ENCODE measurements at regions not wholly inside any gene's neighbourhood (a gene's known extent, or its start where the extent isn't known, plus 50 kb on each side); places are given as distances from the start of the nearest gene placed in this dataset.

DNA sequence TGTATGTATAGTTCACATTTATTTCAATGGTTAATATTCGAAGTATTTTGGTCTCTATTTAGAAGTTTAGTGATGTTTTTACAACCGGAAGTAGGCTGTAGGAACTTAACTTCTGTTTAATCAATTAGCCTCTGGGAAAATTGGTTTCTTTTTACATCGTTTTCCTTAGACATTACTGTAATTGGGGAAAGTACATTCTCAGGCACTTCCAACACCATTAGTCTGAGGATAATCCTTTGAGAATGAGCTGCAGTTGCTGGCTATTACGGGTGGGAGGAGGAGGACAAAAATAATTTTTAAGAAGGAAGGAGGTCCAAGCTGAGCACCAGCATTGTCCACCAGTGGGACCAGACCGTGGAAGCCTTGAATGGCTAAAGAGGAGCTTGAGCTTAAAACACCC is 70.4 kb upstream of the ST3GAL5 start:
- Histone ChIP-seq H3K27ac (no peak overlapping the region), H3K9me3 (no peaks in the 10 kb centered on the region), H3K4me1 (peaks cover 4% of the 10 kb centered on the region), H3K27me3 (no peaks in the 10 kb centered on the region), H3K4me3 (no peak overlapping the region), H3K36me3 (no peaks in the 10 kb centered on the region)
- TF ChIP-seq, protein P1, sequence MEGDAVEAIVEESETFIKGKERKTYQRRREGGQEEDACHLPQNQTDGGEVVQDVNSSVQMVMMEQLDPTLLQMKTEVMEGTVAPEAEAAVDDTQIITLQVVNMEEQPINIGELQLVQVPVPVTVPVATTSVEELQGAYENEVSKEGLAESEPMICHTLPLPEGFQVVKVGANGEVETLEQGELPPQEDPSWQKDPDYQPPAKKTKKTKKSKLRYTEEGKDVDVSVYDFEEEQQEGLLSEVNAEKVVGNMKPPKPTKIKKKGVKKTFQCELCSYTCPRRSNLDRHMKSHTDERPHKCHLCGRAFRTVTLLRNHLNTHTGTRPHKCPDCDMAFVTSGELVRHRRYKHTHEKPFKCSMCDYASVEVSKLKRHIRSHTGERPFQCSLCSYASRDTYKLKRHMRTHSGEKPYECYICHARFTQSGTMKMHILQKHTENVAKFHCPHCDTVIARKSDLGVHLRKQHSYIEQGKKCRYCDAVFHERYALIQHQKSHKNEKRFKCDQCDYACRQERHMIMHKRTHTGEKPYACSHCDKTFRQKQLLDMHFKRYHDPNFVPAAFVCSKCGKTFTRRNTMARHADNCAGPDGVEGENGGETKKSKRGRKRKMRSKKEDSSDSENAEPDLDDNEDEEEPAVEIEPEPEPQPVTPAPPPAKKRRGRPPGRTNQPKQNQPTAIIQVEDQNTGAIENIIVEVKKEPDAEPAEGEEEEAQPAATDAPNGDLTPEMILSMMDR (IDR thresholded peaks at IDR 0.05): no peak
- TF ChIP-seq POLR2AphosphoS5 (IDR thresholded peaks at IDR 0.05) (no peak), EP300 (IDR thresholded peaks at IDR 0.05) (no peak), POLR2A (IDR thresholded peaks at IDR 0.05) (no peak)
- DNase-seq (ENCODE audit: low spot score in 2 of 2): no peak
- 49% methylated on average over 5 of the region's 5 CpGs for WGBS

DNA sequence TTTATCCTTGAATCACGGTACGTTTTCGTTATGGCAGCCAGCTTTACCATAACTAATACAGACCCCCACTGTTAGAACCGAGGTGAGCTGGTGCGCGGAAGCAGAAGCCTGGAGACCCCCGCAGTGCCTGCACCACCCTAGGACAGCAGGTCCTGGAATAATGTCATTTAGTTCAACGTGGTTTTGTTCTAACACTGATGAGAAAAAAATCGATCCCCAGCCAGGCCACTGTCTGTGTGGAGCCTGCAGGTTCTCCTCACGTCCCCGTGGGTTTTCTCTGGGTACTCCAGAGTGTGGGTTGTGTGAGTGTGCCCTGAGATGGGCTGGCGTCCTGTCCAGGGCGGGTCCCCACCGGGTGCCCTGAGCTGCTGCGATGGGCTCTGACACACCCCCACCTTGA is 69.9 kb upstream of the ST3GAL5 start:
- DNase-seq (ENCODE audit: low spot score in 2 of 2): no peak

DNA sequence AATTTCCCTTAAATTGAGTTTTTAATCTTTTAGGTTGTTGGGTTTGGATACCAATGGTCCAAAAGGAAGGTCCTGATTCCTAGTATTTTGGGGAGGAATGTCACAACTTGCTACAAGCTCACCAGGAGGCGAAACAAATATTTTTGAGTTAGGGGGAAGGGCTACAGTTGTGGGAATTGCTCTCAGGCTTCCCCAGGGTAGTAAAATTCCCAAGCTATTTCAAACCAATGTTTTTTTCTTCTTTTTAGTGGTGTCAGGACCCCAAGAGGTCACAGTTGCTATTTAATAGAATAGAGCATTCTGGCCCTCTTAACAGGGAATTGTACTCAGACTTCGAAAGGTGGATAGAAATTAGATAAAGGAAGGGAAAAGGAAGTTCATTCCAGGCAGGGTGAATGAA is 68.5 kb upstream of the ST3GAL5 start:
- no peaks in the 10 kb centered on the region for H3K9me3 ChIP-seq
- TF ChIP-seq POLR2AphosphoS5 (IDR thresholded peaks at IDR 0.05) (no peak), POLR2A (IDR thresholded peaks at IDR 0.05) (no peak), EP300 (IDR thresholded peaks at IDR 0.05) (no peak)
- TF ChIP-seq, protein P1 (IDR thresholded peaks at IDR 0.05): no peak
- H3K36me3 ChIP-seq: no peaks in the 10 kb centered on the region
- peaks cover 12% of the 10 kb centered on the region for H3K4me1 ChIP-seq
- H3K27me3 ChIP-seq: no peaks in the 10 kb centered on the region
- no peak for DNase-seq (ENCODE audit: low spot score in 2 of 2)
- no peak overlapping the region for H3K4me3 ChIP-seq
- H3K27ac ChIP-seq: no peak overlapping the region
- WGBS: 95% methylated on average over 2 of the region's 2 CpGs

More for the DNA sequence above, 69.9 kb upstream of the ST3GAL5 start:
- no peak for TF ChIP-seq EP300 (IDR thresholded peaks at IDR 0.05)
- TF ChIP-seq POLR2AphosphoS5 (IDR thresholded peaks at IDR 0.05): no peak
- TF ChIP-seq POLR2A (IDR thresholded peaks at IDR 0.05): no peak
- TF ChIP-seq, protein P1 (IDR thresholded peaks at IDR 0.05): no peak
- no peaks in the 10 kb centered on the region for H3K9me3 ChIP-seq
- no peaks in the 10 kb centered on the region for H3K27me3 ChIP-seq
- no peaks in the 10 kb centered on the region for H3K36me3 ChIP-seq
- peaks cover 4% of the 10 kb centered on the region for H3K4me1 ChIP-seq
- 89% methylated on average over 15 of the region's 15 CpGs for WGBS
- no peak overlapping the region for H3K4me3 ChIP-seq
- H3K27ac ChIP-seq: no peak overlapping the region

DNA sequence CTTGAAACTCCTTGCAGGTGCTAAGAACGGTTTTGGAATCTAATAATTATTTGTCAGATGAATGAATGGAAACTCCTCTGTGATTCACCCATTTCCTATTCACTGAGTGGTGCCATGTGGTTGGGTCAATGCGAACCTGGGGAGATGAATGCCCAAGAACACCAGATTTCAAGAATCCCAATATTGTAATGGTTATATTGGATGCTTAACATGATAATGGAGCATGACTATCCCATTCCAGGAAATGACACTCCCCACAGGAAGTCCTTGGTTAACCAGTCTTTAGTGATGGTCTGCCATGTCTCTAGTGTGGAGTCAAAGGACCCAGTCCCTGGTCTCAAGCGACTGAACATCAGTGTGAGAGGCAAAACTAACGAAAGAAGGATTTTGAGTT is 67.9 kb upstream of the ST3GAL5 start:
- DNase-seq (ENCODE audit: low spot score in 2 of 2): no peak
- Histone ChIP-seq H3K27ac (no peak overlapping the region), H3K4me1 (peaks cover 18% of the 10 kb centered on the region), H3K27me3 (no peaks in the 10 kb centered on the region), H3K9me3 (no peaks in the 10 kb centered on the region), H3K4me3 (no peak overlapping the region), H3K36me3 (no peaks in the 10 kb centered on the region)
- 75% methylated on average over 4 of the region's 4 CpGs for WGBS
- TF ChIP-seq, protein P1 (IDR thresholded peaks at IDR 0.05): no peak
- TF ChIP-seq POLR2AphosphoS5 (IDR thresholded peaks at IDR 0.05): no peak
- TF ChIP-seq EP300 (IDR thresholded peaks at IDR 0.05): no peak
- no peak for TF ChIP-seq POLR2A (IDR thresholded peaks at IDR 0.05)

DNA sequence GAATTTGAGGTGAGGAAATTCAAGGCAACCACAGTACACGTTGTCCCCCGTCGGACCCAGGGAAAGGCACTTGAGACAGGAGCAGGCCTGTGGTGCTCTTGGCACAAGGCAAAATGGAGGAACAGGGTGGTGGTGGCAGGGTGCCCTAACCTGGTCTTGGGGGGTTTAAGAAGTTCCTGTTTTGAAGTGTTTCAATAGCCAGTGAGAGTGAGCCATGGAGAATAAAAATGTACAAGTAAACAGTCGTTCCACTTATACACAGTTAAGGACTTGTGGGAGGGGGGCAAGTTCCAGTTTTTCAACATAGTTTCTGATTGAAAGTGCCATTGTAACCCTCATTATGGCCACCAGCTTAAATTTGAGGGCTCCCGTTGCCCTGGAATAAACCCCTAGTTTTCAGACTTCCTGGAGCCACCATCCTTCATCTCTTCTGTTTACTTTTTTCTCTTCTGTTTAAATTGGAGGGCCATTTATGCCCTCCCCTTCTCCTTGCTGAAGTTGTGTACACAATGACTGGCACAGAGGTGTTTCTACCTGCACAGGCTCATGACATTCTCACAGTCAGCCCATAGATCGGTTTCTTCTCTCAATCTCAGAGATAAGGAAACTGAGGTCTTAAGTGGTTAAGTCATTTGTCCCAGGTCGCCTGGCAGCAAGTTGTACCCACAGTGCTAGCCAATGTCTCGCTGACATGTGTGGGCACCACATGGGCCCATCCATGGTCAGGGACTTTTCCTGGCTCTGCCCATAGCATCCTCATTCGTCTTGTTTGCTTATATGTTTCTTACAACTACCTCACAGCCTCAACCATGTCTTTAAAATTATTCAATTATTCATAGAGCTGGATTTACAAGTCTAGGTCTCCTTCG is 66.0 kb upstream of the ST3GAL5 start:
- Histone ChIP-seq H3K27me3 (no peaks in the 10 kb centered on the region), H3K9me3 (no peaks in the 10 kb centered on the region), H3K4me1 (peaks cover 21% of the 10 kb centered on the region), H3K4me3 (no peak overlapping the region), H3K36me3 (no peaks in the 10 kb centered on the region), H3K27ac (peak overlapping the region; percentile 5)
- TF ChIP-seq, protein P1 (IDR thresholded peaks at IDR 0.05): no peak
- TF ChIP-seq EP300 (IDR thresholded peaks at IDR 0.05) (no peak), POLR2A (IDR thresholded peaks at IDR 0.05) (no peak), POLR2AphosphoS5 (IDR thresholded peaks at IDR 0.05) (no peak)
- no peak for DNase-seq (ENCODE audit: low spot score in 2 of 2)
- 86% methylated on average over 10 of the region's 10 CpGs for WGBS

Data from suprapubic skin (tissue), 4 donors.